ENCODE measurements at regions not wholly inside any gene's neighbourhood (a gene's known extent, or its start where the extent isn't known, plus 50 kb on each side); places are given as distances from the start of the nearest gene placed in this dataset.

GRCh38 chr15:46110755-46111154 is 475.9 kb downstream of the SQOR start:
- DNase-seq (ENCODE audit: low spot score): no peak

GRCh38 chr15:46111730-46112129 is 476.9 kb downstream of the SQOR start:
- DNase-seq (ENCODE audit: low spot score): no peak

- DNase-seq (ENCODE audit: low spot score): no peak
These were observed 482.2 kb downstream of the SQOR start for GRCh38 chr15:46117071-46117470.

- DNase-seq (ENCODE audit: low spot score): no peak
These were observed 485.9 kb downstream of the SQOR start for GRCh38 chr15:46120713-46121112.

GRCh38 chr15:46121441-46121840 is 486.6 kb downstream of the SQOR start:
- no peak for DNase-seq (ENCODE audit: low spot score)

- DNase-seq (ENCODE audit: low spot score): no peak
These were observed 491.8 kb downstream of the SQOR start for GRCh38 chr15:46126581-46126980.

GRCh38 chr15:46127361-46127874 is 492.6 kb downstream of the SQOR start:
- no peak for DNase-seq (ENCODE audit: low spot score)

- no peak for DNase-seq (ENCODE audit: low spot score)
These were observed 494.3 kb downstream of the SQOR start for GRCh38 chr15:46129145-46129544.

- no peak for DNase-seq (ENCODE audit: low spot score)
These were observed 497.0 kb downstream of the SQOR start for GRCh38 chr15:46131876-46132275.

GRCh38 chr15:46137443-46137842 is 502.6 kb downstream of the SQOR start:
- DNase-seq (ENCODE audit: low spot score): no peak

- DNase-seq (ENCODE audit: low spot score): no peak
These were observed 511.2 kb downstream of the SQOR start for GRCh38 chr15:46146002-46146401.

- no peak for DNase-seq (ENCODE audit: low spot score)
These were observed 512.1 kb downstream of the SQOR start for GRCh38 chr15:46146915-46147314.

- DNase-seq (ENCODE audit: low spot score): no peak
These were observed 517.0 kb downstream of the SQOR start for GRCh38 chr15:46151786-46152185.

GRCh38 chr15:46166750-46167149 is 531.9 kb downstream of the SQOR start:
- no peak for DNase-seq (ENCODE audit: low spot score)

- no peak for DNase-seq (ENCODE audit: low spot score)
These were observed 535.5 kb downstream of the SQOR start for GRCh38 chr15:46170326-46170725.

- DNase-seq (ENCODE audit: low spot score): no peak
These were observed 539.3 kb downstream of the SQOR start for GRCh38 chr15:46174122-46174521.

GRCh38 chr15:46177219-46177618 is 542.4 kb downstream of the SQOR start:
- DNase-seq (ENCODE audit: low spot score): no peak

- DNase-seq (ENCODE audit: low spot score): no peak
These were observed 543.3 kb downstream of the SQOR start for GRCh38 chr15:46178138-46178537.

- no peak for DNase-seq (ENCODE audit: low spot score)
These were observed 572.5 kb downstream of the SQOR start for GRCh38 chr15:46207341-46207740.

- no peak for DNase-seq (ENCODE audit: low spot score)
These were observed 578.7 kb downstream of the SQOR start for GRCh38 chr15:46213551-46213950.

- no peak for DNase-seq (ENCODE audit: low spot score)
These were observed 588.0 kb downstream of the SQOR start for GRCh38 chr15:46222826-46223225.

- DNase-seq (ENCODE audit: low spot score): no peak
These were observed 594.4 kb downstream of the SQOR start for GRCh38 chr15:46229263-46229662.

- no peak for DNase-seq (ENCODE audit: low spot score)
These were observed 597.0 kb downstream of the SQOR start for GRCh38 chr15:46231786-46232185.

GRCh38 chr15:46232471-46232870 is 597.6 kb downstream of the SQOR start:
- DNase-seq (ENCODE audit: low spot score): no peak

- DNase-seq (ENCODE audit: low spot score): no peak
These were observed 608.1 kb downstream of the SQOR start for GRCh38 chr15:46242935-46243334.
